CD4-positive, alpha-beta T cell (primary cell): ENCODE measurements at regions not wholly inside any gene's neighbourhood (a gene's known extent, or its start where the extent isn't known, plus 50 kb on each side); places are given as distances from the start of the nearest gene placed in this dataset.

Source experiments
- ATAC-seq: fragments of 200-7000 bp; cut with Tn5 transposase; one replicate; pipeline ENCODE4 v1.10.0; 2022; ENCODE audit warnings: mild to moderate bottlenecking; ENCODE audit not compliant: poor library complexity
- CTCF ChIA-PET: fragments of 350-600 bp; sonication (Branson Sonifier 250); formaldehyde crosslinking; loops from one replicate; lab custom pipeline; 2021; ENCODE audit warnings: antibody characterized with exemption, inconsistent platforms; lab: Charles Lee
- POLR2A ChIA-PET: fragments of 350-600 bp; sonication (Branson Sonifier 250); formaldehyde crosslinking; loops from one replicate; lab custom pipeline; 2021; ENCODE audit warnings: antibody characterized with exemption, inconsistent platforms; lab: Charles Lee
- DNase-seq, 14 experiments: peaks; one replicate each; pipeline ENCODE4 v3.0.0-alpha.2; 2013 to 2020; ENCODE audit warnings: mixed read lengths in 2 of 14
- H3K27ac ChIP-seq, 2 donors: one replicate each; pipeline versions ENCODE4 v1.5.1 to v1.7.0; 2013; ENCODE audit warnings: low read length in 2 of 2, low read depth in 1 of 2, mild to moderate bottlenecking in 1 of 2
- H3K27me3 ChIP-seq, 2 experiments: 1 replicate in 1 of 2; 2 replicates in 1 of 2; pipeline versions ENCODE4 v1.6.1 to v1.7.0; 2013; ENCODE audit warnings: low read length in 2 of 2, control low read depth in 1 of 2, mild to moderate bottlenecking in 1 of 2, moderate library complexity in 1 of 2; ENCODE audit not compliant: insufficient read depth in 2 of 2, control insufficient read depth in 1 of 2
- H3K36me3 ChIP-seq: one replicate; pipeline ENCODE4 v1.6.1; 2013; ENCODE audit warnings: low read length, control low read depth; ENCODE audit not compliant: insufficient read depth
- H3K4me1 ChIP-seq: one replicate; pipeline ENCODE4 v1.6.1; 2013; ENCODE audit warnings: low read length, control low read depth; ENCODE audit not compliant: insufficient read depth
- H3K4me3 ChIP-seq: one replicate; pipeline ENCODE4 v1.5.1; 2013; ENCODE audit warnings: mild to moderate bottlenecking, low read length, moderate library complexity
- H3K9me3 ChIP-seq, 2 experiments: 1 replicate in 1 of 2; 2 replicates in 1 of 2; pipeline versions ENCODE4 v1.6.1 to v1.7.0; 2013; ENCODE audit warnings: low read length in 2 of 2, mild to moderate bottlenecking in 2 of 2, control low read depth in 1 of 2, moderate library complexity in 1 of 2; ENCODE audit not compliant: control insufficient read depth in 1 of 2, insufficient read depth in 1 of 2
- H3K27ac Mint-ChIP-seq: one replicate; pipeline ENCODE4 v1.8.0; 2020; ENCODE audit warnings: mixed read lengths
- H3K27me3 Mint-ChIP-seq: one replicate; pipeline ENCODE4 v1.8.0; 2021; ENCODE audit warnings: mixed read lengths
- H3K36me3 Mint-ChIP-seq: one replicate; pipeline ENCODE4 v1.8.0; 2021; ENCODE audit warnings: low read depth, mixed read lengths
- H3K4me1 Mint-ChIP-seq: one replicate; pipeline ENCODE4 v1.8.0; 2021; ENCODE audit warnings: low read depth, mixed read lengths
- H3K4me3 Mint-ChIP-seq: one replicate; pipeline ENCODE4 v1.8.0; 2020; ENCODE audit warnings: mild to moderate bottlenecking, mixed read lengths
- H3K9me3 Mint-ChIP-seq: one replicate; pipeline ENCODE4 v1.8.0; 2020; ENCODE audit warnings: mixed read lengths
- CTCF ChIP-seq: fragments of 200-600 bp; IDR thresholded peaks from one replicate; pipeline ENCODE4 v1.8.0; 2022; ENCODE audit warnings: antibody characterized with exemption, mild to moderate bottlenecking
- intact Hi-C, 2 experiments: fragments of 100-400 bp; cut with DNase I in 1 of 2; cut with micrococcal nuclease in 1 of 2; formaldehyde crosslinking; loops; one replicate each; pipeline versions ENCODE4 v1.15.1 to v1.9.0; 2023 to 2025; cut with DNase I, micrococcal nuclease

GRCh38 chr2:57843158-57843557, 203.4 kb upstream of the VRK2 start:
- H3K4me1 Mint-ChIP-seq = no peaks in the 10 kb centered on the region
- no peaks in the 10 kb centered on the region for H3K36me3 Mint-ChIP-seq

GRCh38 chr2:57848723-57849122, 197.9 kb upstream of the VRK2 start:
- H3K27me3 ChIP-seq = no peaks in the 10 kb centered on the region
- Mint-ChIP-seq H3K36me3 (no peaks in the 10 kb centered on the region), H3K9me3 (no peaks in the 10 kb centered on the region), H3K4me3 (no peak overlapping the region), H3K27ac (no peak overlapping the region), H3K27me3 (no peaks in the 10 kb centered on the region), H3K4me1 (no peaks in the 10 kb centered on the region)
- CTCF ChIA-PET = no interaction called here
- no peak overlapping the region for H3K27ac ChIP-seq
- H3K4me1 ChIP-seq = no peaks in the 10 kb centered on the region
- H3K36me3 ChIP-seq = no peaks in the 10 kb centered on the region
- POLR2A ChIA-PET = no interaction called here
- DNase-seq (no peak), ATAC-seq (no peak)
- TF ChIP-seq CTCF = no peak
- no peak overlapping the region for H3K4me3 ChIP-seq
- H3K9me3 ChIP-seq = peaks cover 0 to 16% of the 10 kb centered on the region in 2 experiments
- intact Hi-C loops = no loop called here

More at GRCh38 chr2:57843158-57843557, 203.4 kb upstream of the VRK2 start:
- ChIA-PET POLR2A (no interaction called here), CTCF (no interaction called here)
- Mint-ChIP-seq H3K27ac (no peak overlapping the region), H3K27me3 (no peaks in the 10 kb centered on the region), H3K4me3 (no peak overlapping the region), H3K9me3 (no peaks in the 10 kb centered on the region)
- no peaks in the 10 kb centered on the region for H3K27me3 ChIP-seq
- TF ChIP-seq CTCF = no peak
- no peak overlapping the region for H3K27ac ChIP-seq
- ATAC-seq (no peak), DNase-seq (no peak)
- no peaks in the 10 kb centered on the region for H3K36me3 ChIP-seq
- no peak overlapping the region for H3K4me3 ChIP-seq
- peaks cover 0 to 6% of the 10 kb centered on the region in 2 experiments for H3K9me3 ChIP-seq
- H3K4me1 ChIP-seq = no peaks in the 10 kb centered on the region
- intact Hi-C loops = no loop called here

- Mint-ChIP-seq H3K27ac (no peak overlapping the region), H3K9me3 (no peaks in the 10 kb centered on the region), H3K4me3 (no peak overlapping the region), H3K36me3 (no peaks in the 10 kb centered on the region), H3K27me3 (no peaks in the 10 kb centered on the region), H3K4me1 (no peaks in the 10 kb centered on the region)
- TF ChIP-seq CTCF = no peak
- ATAC-seq (no peak), DNase-seq (no peak)
- no peaks in the 10 kb centered on the region for H3K27me3 ChIP-seq
- CTCF ChIA-PET = no interaction called here
- H3K4me3 ChIP-seq = no peak overlapping the region
- intact Hi-C loops = no loop called here
- POLR2A ChIA-PET = no interaction called here
- H3K9me3 ChIP-seq = peaks cover 0 to 16% of the 10 kb centered on the region in 2 experiments
- H3K4me1 ChIP-seq = no peaks in the 10 kb centered on the region
- H3K27ac ChIP-seq = no peak overlapping the region
- no peaks in the 10 kb centered on the region for H3K36me3 ChIP-seq
These were observed 196.8 kb upstream of the VRK2 start for GRCh38 chr2:57849843-57850242.
